ENCODE measurements at regions not wholly inside any gene's neighbourhood (a gene's known extent, or its start where the extent isn't known, plus 50 kb on each side); places are given as distances from the start of the nearest gene placed in this dataset.

- TF ChIP-seq CTCF (conservative IDR thresholded peaks at IDR 0.05 in 1 of 2, IDR thresholded peaks at IDR 0.05 in 1 of 2; ENCODE audit: low read depth in 1 of 2, low read length in 2 of 2) = no peak
- no peak for TF ChIP-seq EZH2 (IDR thresholded peaks at IDR 0.05; ENCODE audit: low read length, missing control alignments)
These were observed 186.9 kb upstream of the LYPLAL1 start for GRCh38 chr1:218986816-218987215.
